Stomach (tissue), 8 donors: ENCODE measurements at regions not wholly inside any gene's neighbourhood (a gene's known extent, or its start where the extent isn't known, plus 50 kb on each side); places are given as distances from the start of the nearest gene placed in this dataset.
A peak's percentile ranks its signal among the peaks of the same experiment; 100 is the strongest.

ENCODE experiments used
- DNase-seq, 2 donors: peaks; one replicate each; pipeline versions ENCODE4 v3.0.0 to v3.0.0-alpha.2; 2013 to 2019
- H3K27ac ChIP-seq, 5 donors: fragments of 200-600 bp in 4 of 5; sonication (generic) in 4 of 5; one replicate each; pipeline ENCODE4 v1.5.1; 2013 to 2019; ENCODE audit warnings: mild to moderate bottlenecking in 1 of 5, moderate library complexity in 1 of 5
- H3K27me3 ChIP-seq, 3 donors: fragments of 200-600 bp; sonication (generic); one replicate each; pipeline ENCODE4 v1.5.1; 2017 to 2019; ENCODE audit warnings: mixed run types in 1 of 3
- H3K36me3 ChIP-seq, 4 donors: fragments of 200-600 bp; sonication (generic); 1 replicate in 3 of 4; 2 replicates in 1 of 4; pipeline ENCODE4 v1.5.1; 2016 to 2019
- H3K4me1 ChIP-seq, 4 donors: fragments of 200-600 bp; sonication (generic); one replicate each; pipeline ENCODE4 v1.5.1; 2016 to 2019
- H3K4me3 ChIP-seq, 4 donors: fragments of 200-600 bp; sonication (generic) in 3 of 4; one replicate each; pipeline ENCODE4 v1.5.1; 2016 to 2019; ENCODE audit warnings: mild to moderate bottlenecking in 1 of 4
- H3K9me3 ChIP-seq, 4 donors: fragments of 200-600 bp; sonication (generic); one replicate each; pipeline ENCODE4 v1.5.1; 2016 to 2019
- EP300 ChIP-seq: sonication (generic); formaldehyde crosslinking; IDR thresholded peaks from one replicate; pipeline ENCODE4 v1.6.1; 2017; ENCODE audit warnings: antibody characterized with exemption
- POLR2A ChIP-seq, 4 donors: fragments of 450-650 bp; IDR thresholded peaks; one replicate each; pipeline ENCODE4 v1.6.1; 2016; ENCODE audit warnings: antibody characterized with exemption in 4 of 4, control low read depth in 2 of 4, mild to moderate bottlenecking in 1 of 4, moderate library complexity in 1 of 4
- POLR2AphosphoS5 ChIP-seq, 3 donors: sonication (generic); formaldehyde crosslinking; IDR thresholded peaks; one replicate each; pipeline ENCODE4 v1.6.1; 2016; ENCODE audit warnings: antibody characterized with exemption in 3 of 3
- WGBS, 5 donors: extraction: QIAGEN DNeasy Blood & Tissue Kit in 3 of 5; methylation state at CpG; one replicate each; pipeline versions ENCODE4 v1.1.5 to v1.1.7; 2013 to 2018; 5-methylcytosine and 5-hydroxymethylcytosine counted together
- intact Hi-C: fragments of 100-400 bp; cut with DNase I; formaldehyde crosslinking; loops from one replicate; pipeline ENCODE4 v1.15.1; 2023; ENCODE audit warnings: low total_unique reads
- TF ChIP-seq, protein P1 (sequence below), 7 experiments: fragments of 450-650 bp in 4 of 7; fragments of 200-600 bp in 3 of 7; sonication (generic) in 3 of 7; IDR thresholded peaks; one replicate each; pipeline ENCODE4 v1.5.1; 2016 to 2019; ENCODE audit warnings: antibody characterized with exemption in 7 of 7, control low read depth in 2 of 7, mild to moderate bottlenecking in 1 of 7
- donor health status: healthy with polysubstance abuse.
- donor health status: Bipolar disorder and iron deficiency.
- donor health status: healthy.

DNA sequence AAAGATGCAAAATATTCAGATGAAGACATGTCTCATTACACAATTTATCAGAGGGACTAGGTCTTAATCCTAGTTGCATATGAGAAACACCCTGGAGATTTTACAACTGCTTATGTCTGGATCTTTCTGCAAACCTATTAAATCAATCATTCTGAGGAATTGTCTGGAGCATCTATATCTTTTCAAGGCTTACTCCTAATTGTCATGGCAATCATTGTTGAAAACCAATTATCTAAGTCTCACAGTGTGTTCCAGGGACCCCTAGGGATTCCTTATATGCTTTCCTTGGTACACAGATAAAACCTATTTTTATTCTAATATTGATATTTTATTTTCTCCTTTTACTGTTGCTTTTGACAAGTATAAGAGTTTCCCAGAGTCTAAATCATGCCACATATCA, 696.9 kb upstream of the EYS start:
- DNase-seq, result no peak
- H3K36me3 ChIP-seq, result no peaks in the 10 kb centered on the region
- no peaks in the 10 kb centered on the region for H3K9me3 ChIP-seq
- no peak overlapping the region for H3K27ac ChIP-seq
- TF ChIP-seq, protein P1, sequence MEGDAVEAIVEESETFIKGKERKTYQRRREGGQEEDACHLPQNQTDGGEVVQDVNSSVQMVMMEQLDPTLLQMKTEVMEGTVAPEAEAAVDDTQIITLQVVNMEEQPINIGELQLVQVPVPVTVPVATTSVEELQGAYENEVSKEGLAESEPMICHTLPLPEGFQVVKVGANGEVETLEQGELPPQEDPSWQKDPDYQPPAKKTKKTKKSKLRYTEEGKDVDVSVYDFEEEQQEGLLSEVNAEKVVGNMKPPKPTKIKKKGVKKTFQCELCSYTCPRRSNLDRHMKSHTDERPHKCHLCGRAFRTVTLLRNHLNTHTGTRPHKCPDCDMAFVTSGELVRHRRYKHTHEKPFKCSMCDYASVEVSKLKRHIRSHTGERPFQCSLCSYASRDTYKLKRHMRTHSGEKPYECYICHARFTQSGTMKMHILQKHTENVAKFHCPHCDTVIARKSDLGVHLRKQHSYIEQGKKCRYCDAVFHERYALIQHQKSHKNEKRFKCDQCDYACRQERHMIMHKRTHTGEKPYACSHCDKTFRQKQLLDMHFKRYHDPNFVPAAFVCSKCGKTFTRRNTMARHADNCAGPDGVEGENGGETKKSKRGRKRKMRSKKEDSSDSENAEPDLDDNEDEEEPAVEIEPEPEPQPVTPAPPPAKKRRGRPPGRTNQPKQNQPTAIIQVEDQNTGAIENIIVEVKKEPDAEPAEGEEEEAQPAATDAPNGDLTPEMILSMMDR (IDR thresholded peaks at IDR 0.05), result no peak
- TF ChIP-seq POLR2AphosphoS5 (IDR thresholded peaks at IDR 0.05) (no peak), POLR2A (IDR thresholded peaks at IDR 0.05) (no peak)
- H3K4me3 ChIP-seq, result no peak overlapping the region
- H3K27me3 ChIP-seq, result no peaks in the 10 kb centered on the region
- H3K4me1 ChIP-seq, result no peaks in the 10 kb centered on the region
- intact Hi-C loops, result no loop called here

DNA sequence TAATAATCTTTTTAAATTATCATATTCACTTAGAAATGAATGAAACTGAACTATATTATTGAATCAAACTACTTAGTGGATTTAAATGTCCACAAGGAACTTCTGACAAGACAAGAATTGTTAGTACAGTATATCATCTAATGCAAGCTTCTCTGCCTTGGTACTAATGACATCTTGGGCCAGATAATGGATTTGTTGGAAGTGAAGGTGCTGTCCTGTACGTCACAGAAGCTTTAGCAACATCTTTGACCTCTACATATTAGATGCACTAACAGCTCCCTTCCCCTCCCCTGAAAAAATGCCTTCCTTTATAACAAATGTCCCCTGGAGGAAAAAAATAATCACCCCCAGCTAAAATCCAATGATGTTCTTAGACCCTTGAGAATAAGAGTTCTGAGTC, 695.8 kb upstream of the EYS start:
- Histone ChIP-seq H3K27me3 (no peaks in the 10 kb centered on the region), H3K27ac (no peak overlapping the region), H3K4me3 (no peak overlapping the region), H3K9me3 (no peaks in the 10 kb centered on the region), H3K36me3 (no peaks in the 10 kb centered on the region), H3K4me1 (no peaks in the 10 kb centered on the region)
- TF ChIP-seq POLR2A (IDR thresholded peaks at IDR 0.05) (no peak), EP300 (no peak), POLR2AphosphoS5 (IDR thresholded peaks at IDR 0.05) (no peak)
- TF ChIP-seq, protein P1 (IDR thresholded peaks at IDR 0.05), result no peak
- 41 to 81% (median 65%) methylated on average over 1 of the region's 1 CpG for WGBS, 5 donors
- no peak for DNase-seq
- intact Hi-C loops, result no loop called here

DNA sequence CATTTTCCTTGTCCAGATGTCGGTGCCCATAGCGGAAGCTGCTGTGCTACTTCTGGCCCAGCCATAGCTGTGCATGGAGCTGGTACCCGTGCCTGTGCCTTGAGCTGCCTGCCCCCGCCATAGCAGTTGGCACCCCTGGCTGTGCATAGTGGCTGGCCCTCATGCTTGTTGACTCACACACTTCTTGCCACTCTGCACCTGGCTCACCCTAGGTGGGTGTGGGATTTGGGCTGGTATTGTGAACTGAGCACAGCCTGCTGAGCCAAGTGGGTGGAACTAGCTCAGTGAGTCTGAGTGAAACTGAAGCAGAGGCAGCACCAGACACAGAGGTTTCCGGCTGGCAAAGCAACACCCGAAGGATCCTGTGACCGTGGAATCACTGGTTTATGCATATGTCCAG, 689.5 kb upstream of the EYS start:
- Histone ChIP-seq H3K4me1 (no peaks in the 10 kb centered on the region), H3K36me3 (no peaks in the 10 kb centered on the region), H3K9me3 (peaks cover 0 to 3% (median 0%) of the 10 kb centered on the region in 4 donors), H3K27me3 (no peaks in the 10 kb centered on the region), H3K27ac (no peak overlapping the region), H3K4me3 (no peak overlapping the region)
- intact Hi-C loops, result no loop called here
- peak; percentile 15 to 26 for DNase-seq
- TF ChIP-seq POLR2AphosphoS5 (IDR thresholded peaks at IDR 0.05) (no peak), POLR2A (IDR thresholded peaks at IDR 0.05) (no peak), EP300 (no peak)
- TF ChIP-seq, protein P1 (IDR thresholded peaks at IDR 0.05), result no peak
- WGBS, 5 donors, result 41 to 74% (median 68%) methylated on average over 5 to 7 of the region's 7 CpGs

DNA sequence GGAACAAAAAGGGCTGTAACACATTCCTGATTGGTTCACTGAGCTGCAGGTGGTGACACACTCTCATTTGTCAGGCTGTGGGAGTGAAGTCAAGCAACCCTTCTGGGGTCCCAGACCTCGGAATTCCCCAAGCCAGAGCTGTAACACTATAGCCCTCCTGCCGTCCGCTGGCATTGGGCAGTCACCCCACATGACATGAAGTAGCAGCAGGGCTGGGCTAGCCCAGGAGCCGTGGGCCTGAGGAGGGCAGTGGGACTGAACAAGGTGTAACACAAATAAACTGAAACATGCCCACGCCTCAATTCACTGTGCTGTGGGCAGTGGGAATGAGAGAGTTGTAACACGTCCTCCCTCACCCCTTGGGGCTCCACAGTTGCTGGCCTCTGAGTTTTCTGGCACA, 689.1 kb upstream of the EYS start:
- H3K27ac ChIP-seq, result no peak overlapping the region
- peaks cover 0 to 3% (median 0%) of the 10 kb centered on the region in 4 donors for H3K9me3 ChIP-seq
- H3K27me3 ChIP-seq, result no peaks in the 10 kb centered on the region
- no peak for DNase-seq
- 81 to 87% (median 84%) methylated on average over 6 of the region's 6 CpGs for WGBS, 5 donors
- H3K36me3 ChIP-seq, result no peaks in the 10 kb centered on the region
- intact Hi-C loops, result no loop called here
- TF ChIP-seq, protein P1 (IDR thresholded peaks at IDR 0.05), result no peak
- no peak for TF ChIP-seq EP300
- H3K4me1 ChIP-seq, result no peaks in the 10 kb centered on the region
- H3K4me3 ChIP-seq, result no peak overlapping the region

DNA sequence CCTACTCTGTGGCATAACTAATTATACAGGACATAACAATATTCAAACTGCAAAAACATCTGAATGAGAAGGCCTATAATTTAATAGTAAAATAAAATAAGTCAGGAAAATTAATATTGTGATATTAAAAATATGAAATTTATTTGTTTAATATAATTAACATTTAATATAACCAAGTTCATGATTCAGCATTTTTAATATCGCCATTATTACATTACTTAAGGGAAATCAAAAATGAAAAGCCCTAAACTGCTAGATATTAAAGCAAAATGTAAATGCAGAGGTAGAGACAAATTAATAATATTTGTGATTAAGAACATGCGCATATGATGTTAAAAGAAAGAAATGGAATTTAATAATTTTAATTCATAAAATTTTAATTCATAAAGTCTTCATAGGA, 683.4 kb upstream of the EYS start:
- no peak for DNase-seq
- no peak for TF ChIP-seq POLR2A (IDR thresholded peaks at IDR 0.05)
- TF ChIP-seq EP300, result no peak
- TF ChIP-seq, protein P1 (IDR thresholded peaks at IDR 0.05), result no peak
- TF ChIP-seq POLR2AphosphoS5 (IDR thresholded peaks at IDR 0.05), result no peak
- H3K27me3 ChIP-seq, result no peaks in the 10 kb centered on the region
- peaks cover 0 to 3% (median 0%) of the 10 kb centered on the region in 4 donors for H3K9me3 ChIP-seq
- intact Hi-C loops, result no loop called here
- no peaks in the 10 kb centered on the region for H3K36me3 ChIP-seq
- no peak overlapping the region for H3K27ac ChIP-seq
- no peak overlapping the region for H3K4me3 ChIP-seq
- WGBS, 5 donors, result 92 to 99% (median 95%) methylated on average over 2 of the region's 2 CpGs
- H3K4me1 ChIP-seq, result no peaks in the 10 kb centered on the region
